WTC11 (cell line): ENCODE measurements at regions not wholly inside any gene's neighbourhood (a gene's known extent, or its start where the extent isn't known, plus 50 kb on each side); places are given as distances from the start of the nearest gene placed in this dataset.

Experiments
- ATAC-seq: fragments of 200-7000 bp; cut with Tn5 transposase; 2 replicates; pipeline ENCODE4 v1.10.0; 2021; ENCODE audit warnings: mild to moderate bottlenecking, moderate library complexity
- CTCF ChIA-PET: fragments of 300-600 bp; sonication (Branson Sonifier 250); formaldehyde crosslinking; loops from one replicate; lab custom pipeline; 2021; ENCODE audit warnings: antibody characterized with exemption; lab: Charles Lee
- POLR2A ChIA-PET: fragments of 350-600 bp; sonication (Branson Sonifier 250); formaldehyde crosslinking; loops from one replicate; lab custom pipeline; 2021; ENCODE audit warnings: antibody characterized with exemption; lab: Charles Lee
- DNase-seq: peaks from one replicate; pipeline ENCODE4 v3.0.0; 2021; ENCODE audit warnings: low spot score
- H3K27ac Mint-ChIP-seq: 2 replicates; pipeline ENCODE4 v1.8.0; 2021; ENCODE audit warnings: mixed read lengths
- H3K27me3 Mint-ChIP-seq: 2 replicates; pipeline ENCODE4 v1.8.0; 2021; ENCODE audit warnings: low read depth, mild to moderate bottlenecking, moderate library complexity, mixed read lengths
- H3K36me3 Mint-ChIP-seq: 2 replicates; pipeline ENCODE4 v1.8.0; 2021; ENCODE audit warnings: mixed read lengths
- H3K4me1 Mint-ChIP-seq: 2 replicates; pipeline ENCODE4 v1.8.0; 2022; ENCODE audit warnings: mixed read lengths
- H3K4me3 Mint-ChIP-seq: 2 replicates; pipeline ENCODE4 v1.8.0; 2021; ENCODE audit warnings: mild to moderate bottlenecking, moderate library complexity, mixed read lengths
- H3K9me3 Mint-ChIP-seq: 2 replicates; pipeline ENCODE4 v1.8.0; 2021; ENCODE audit warnings: mixed read lengths
- CBFB ChIP-seq: sonication (generic); formaldehyde crosslinking; IDR thresholded peaks from 2 replicates; pipeline ENCODE4 v1.8.1; 2022; ENCODE audit warnings: mild to moderate bottlenecking, low read depth, missing genetic modification reagents
- CREB1 ChIP-seq: sonication (generic); formaldehyde crosslinking; IDR thresholded peaks from 2 replicates; pipeline ENCODE4 v1.8.0; 2023; ENCODE audit warnings: mild to moderate bottlenecking, missing genetic modification reagents
- E2F5 ChIP-seq: sonication (generic); formaldehyde crosslinking; IDR thresholded peaks from 2 replicates; pipeline ENCODE4 v1.8.1; 2022; ENCODE audit warnings: mild to moderate bottlenecking, moderate library complexity, missing genetic modification reagents
- FOXK1 ChIP-seq: sonication (generic); formaldehyde crosslinking; IDR thresholded peaks from 2 replicates; pipeline ENCODE4 v1.8.0; 2022; ENCODE audit warnings: mild to moderate bottlenecking, moderate library complexity, missing genetic modification reagents
- FOXP1 ChIP-seq: sonication (generic); formaldehyde crosslinking; IDR thresholded peaks from 2 replicates; pipeline ENCODE4 v1.8.0; 2022; ENCODE audit warnings: missing genetic modification reagents, mild to moderate bottlenecking, moderate library complexity, borderline replicate concordance
- FOXP4 ChIP-seq: sonication (generic); formaldehyde crosslinking; IDR thresholded peaks from 2 replicates; pipeline ENCODE4 v1.8.0; 2022; ENCODE audit warnings: mild to moderate bottlenecking, missing genetic modification reagents
- IRF2 ChIP-seq: sonication (generic); formaldehyde crosslinking; IDR thresholded peaks from 2 replicates; pipeline ENCODE4 v1.8.0; 2022; ENCODE audit warnings: low read depth, missing genetic modification reagents, borderline replicate concordance
- NR2C2 ChIP-seq: sonication (generic); formaldehyde crosslinking; IDR thresholded peaks from 2 replicates; pipeline ENCODE4 v1.8.0; 2022; ENCODE audit warnings: mild to moderate bottlenecking, missing genetic modification reagents
- TCF7 ChIP-seq: sonication (generic); formaldehyde crosslinking; IDR thresholded peaks from 2 replicates; pipeline ENCODE4 v1.8.0; 2022; ENCODE audit warnings: mild to moderate bottlenecking, low read depth, missing genetic modification reagents, moderate library complexity
- TEAD4 ChIP-seq: sonication (generic); formaldehyde crosslinking; IDR thresholded peaks from 2 replicates; pipeline ENCODE4 v1.8.0; 2022; ENCODE audit warnings: mild to moderate bottlenecking, missing genetic modification reagents
- ZBTB43 ChIP-seq: sonication (generic); formaldehyde crosslinking; IDR thresholded peaks from 2 replicates; pipeline ENCODE4 v1.8.1; 2023; ENCODE audit warnings: mild to moderate bottlenecking, missing genetic modification reagents
- ZNF281 ChIP-seq: sonication (generic); formaldehyde crosslinking; IDR thresholded peaks from 2 replicates; pipeline ENCODE4 v1.8.0; 2023; ENCODE audit warnings: mild to moderate bottlenecking, missing genetic modification reagents
- ZNF425 ChIP-seq: fragments of 250-450 bp; sonication (Bioruptor Pico); conservative IDR thresholded peaks from 2 replicates; pipeline ENCODE4 v1.9.0; 2021; ENCODE audit warnings: mild to moderate bottlenecking
- ZNF532 ChIP-seq: fragments of 250-450 bp; sonication (Bioruptor Pico); IDR thresholded peaks from 2 replicates; pipeline ENCODE4 v1.9.0; 2021; ENCODE audit warnings: mild to moderate bottlenecking, borderline replicate concordance

GRCh38 chr21:15592271-15592860 is 137.4 kb upstream of the USP25 start (continued):
- TF ChIP-seq FOXP4 (no peak), NR2C2 (CRISPR knock-in tag) (no peak), TEAD4 (CRISPR knock-in tag) (no peak), ZNF281 (CRISPR knock-in tag) (no peak), CBFB (no peak), FOXK1 (CRISPR knock-in tag) (no peak)
- TF ChIP-seq, all 79 proteins: peak for 0

- Mint-ChIP-seq H3K9me3 (peaks cover 3% of the 10 kb centered on the region; the same call in 1 of the 2 replicates), H3K4me1 (no peaks in the 10 kb centered on the region), H3K4me3 (no peak overlapping the region), H3K27me3 (no peaks in the 10 kb centered on the region), H3K27ac (no peak overlapping the region), H3K36me3 (no peaks in the 10 kb centered on the region)
- DNase-seq (no peak), ATAC-seq (no peak)
- no peak for TF ChIP-seq E2F5 (CRISPR knock-in tag)
- no peak for TF ChIP-seq CREB1 (CRISPR knock-in tag)
- no peak for TF ChIP-seq TCF7
- TF ChIP-seq ZNF281 (CRISPR knock-in tag): no peak
- no peak for TF ChIP-seq ZNF532 (CRISPR knock-in tag)
- TF ChIP-seq TEAD4 (CRISPR knock-in tag): no peak
- TF ChIP-seq ZBTB43 (CRISPR knock-in tag): no peak
- TF ChIP-seq ZNF425: no peak
- no peak for TF ChIP-seq IRF2
- TF ChIP-seq FOXP1 (CRISPR knock-in tag): no peak
- ChIA-PET POLR2A (no interaction called here), CTCF (interaction anchor here (2.2 kb wide), 1 partner anchor 40 kb away, joined by 6 read pairs; no protein-coding TSS in a partner anchor)
These were observed 136.8 kb upstream of the USP25 start for GRCh38 chr21:15592957-15593356.
